Prostate gland (tissue), 1 donor: ENCODE measurements at regions not wholly inside any gene's neighbourhood (a gene's known extent, or its start where the extent isn't known, plus 50 kb on each side); places are given as distances from the start of the nearest gene placed in this dataset.

Source experiments
- POLR2A ChIP-seq: fragments of 450-650 bp; IDR thresholded peaks from one replicate; pipeline ENCODE4 v1.6.1; 2016; ENCODE audit warnings: antibody characterized with exemption, mild to moderate bottlenecking
- POLR2AphosphoS5 ChIP-seq: sonication (generic); formaldehyde crosslinking; IDR thresholded peaks from one replicate; pipeline ENCODE4 v1.6.1; 2017; ENCODE audit warnings: antibody characterized with exemption

DNA sequence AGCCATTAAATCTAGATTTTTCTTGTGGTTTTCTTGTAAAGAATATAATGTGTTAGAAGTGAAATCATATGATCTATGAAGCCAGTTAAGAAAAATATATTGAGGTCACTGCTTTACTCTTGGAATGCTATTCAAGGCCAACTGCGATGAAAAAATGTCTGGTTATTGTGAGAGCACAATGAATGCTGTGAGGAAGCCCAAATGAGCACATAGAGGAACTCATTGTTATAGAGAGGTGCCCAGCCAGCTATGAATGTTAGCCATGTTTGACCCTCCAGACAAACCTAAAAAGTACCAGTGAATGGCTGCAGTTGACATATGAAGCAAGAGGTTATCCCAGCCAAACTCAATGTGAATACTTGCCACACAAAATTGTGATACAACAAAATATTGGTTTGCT is 359.8 kb upstream of the FAM174A start:
- TF ChIP-seq POLR2AphosphoS5 (no peak), POLR2A (no peak)
